ENCODE measurements at regions not wholly inside any gene's neighbourhood (a gene's known extent, or its start where the extent isn't known, plus 50 kb on each side); places are given as distances from the start of the nearest gene placed in this dataset.

- Histone ChIP-seq H3K27me3 (replicated peaks; ENCODE audit: control insufficient read depth, insufficient read depth, low read length) (peaks cover 5% of the 10 kb centered on the region), H3K9ac (ENCODE audit: low read length) (no peak overlapping the region), H3K4me1 (ENCODE audit: control insufficient read depth, insufficient read depth, low read length) (no peaks in the 10 kb centered on the region), H3K4me3 (ENCODE audit: low read length) (no peak overlapping the region), H3K36me3 (ENCODE audit: control insufficient read depth, insufficient read depth, low read length, severe bottlenecking) (no peaks in the 10 kb centered on the region), H3K9me3 (ENCODE audit: control insufficient read depth, low read length) (no peaks in the 10 kb centered on the region)
- DNase-seq (ENCODE audit: low read depth) = no peak
Observed at GRCh38 chr14:65936342-65936975, 523.9 kb downstream of the FUT8 start.

GRCh38 chr14:65937079-65937959, 524.8 kb downstream of the FUT8 start:
- no peak for DNase-seq (ENCODE audit: low read depth)
- Histone ChIP-seq H3K36me3 (ENCODE audit: control insufficient read depth, insufficient read depth, low read length, severe bottlenecking) (no peaks in the 10 kb centered on the region), H3K4me3 (ENCODE audit: low read length) (no peak overlapping the region), H3K27me3 (replicated peaks; ENCODE audit: control insufficient read depth, insufficient read depth, low read length) (peaks cover 5% of the 10 kb centered on the region), H3K9me3 (ENCODE audit: control insufficient read depth, low read length) (no peaks in the 10 kb centered on the region), H3K9ac (ENCODE audit: low read length) (no peak overlapping the region), H3K4me1 (ENCODE audit: control insufficient read depth, insufficient read depth, low read length) (no peaks in the 10 kb centered on the region)

GRCh38 chr14:65937960-65938316, 525.4 kb downstream of the FUT8 start:
- Histone ChIP-seq H3K36me3 (ENCODE audit: control insufficient read depth, insufficient read depth, low read length, severe bottlenecking) (no peaks in the 10 kb centered on the region), H3K9me3 (ENCODE audit: control insufficient read depth, low read length) (no peaks in the 10 kb centered on the region), H3K4me3 (ENCODE audit: low read length) (no peak overlapping the region), H3K4me1 (ENCODE audit: control insufficient read depth, insufficient read depth, low read length) (no peaks in the 10 kb centered on the region), H3K27me3 (replicated peaks; ENCODE audit: control insufficient read depth, insufficient read depth, low read length) (peaks cover 6% of the 10 kb centered on the region), H3K9ac (ENCODE audit: low read length) (no peak overlapping the region)
- no peak for DNase-seq (ENCODE audit: low read depth)

- no peaks in the 10 kb centered on the region for H3K9me3 ChIP-seq (ENCODE audit: control insufficient read depth, low read length)
- DNase-seq (ENCODE audit: low read depth) = no peak
- no peak overlapping the region for H3K9ac ChIP-seq (ENCODE audit: low read length)
- H3K4me3 ChIP-seq (ENCODE audit: low read length) = no peak overlapping the region
- H3K4me1 ChIP-seq (ENCODE audit: control insufficient read depth, insufficient read depth, low read length) = no peaks in the 10 kb centered on the region
- H3K27me3 ChIP-seq (replicated peaks; ENCODE audit: control insufficient read depth, insufficient read depth, low read length) = peaks cover 10% of the 10 kb centered on the region
- no peaks in the 10 kb centered on the region for H3K36me3 ChIP-seq (ENCODE audit: control insufficient read depth, insufficient read depth, low read length, severe bottlenecking)
Observed at GRCh38 chr14:65938738-65939137, 526.2 kb downstream of the FUT8 start.

- Histone ChIP-seq H3K36me3 (ENCODE audit: control insufficient read depth, insufficient read depth, low read length, severe bottlenecking) (no peaks in the 10 kb centered on the region), H3K27me3 (replicated peaks; ENCODE audit: control insufficient read depth, insufficient read depth, low read length) (peaks cover 10% of the 10 kb centered on the region), H3K9me3 (ENCODE audit: control insufficient read depth, low read length) (no peaks in the 10 kb centered on the region), H3K9ac (ENCODE audit: low read length) (no peak overlapping the region), H3K4me1 (ENCODE audit: control insufficient read depth, insufficient read depth, low read length) (no peaks in the 10 kb centered on the region), H3K4me3 (ENCODE audit: low read length) (no peak overlapping the region)
- DNase-seq (ENCODE audit: low read depth) = no peak
Observed at GRCh38 chr14:65939184-65939583, 526.7 kb downstream of the FUT8 start.

- H3K36me3 ChIP-seq (ENCODE audit: control insufficient read depth, insufficient read depth, low read length, severe bottlenecking) = no peaks in the 10 kb centered on the region
- H3K4me3 ChIP-seq (ENCODE audit: low read length) = no peak overlapping the region
- no peak overlapping the region for H3K9ac ChIP-seq (ENCODE audit: low read length)
- no peaks in the 10 kb centered on the region for H3K9me3 ChIP-seq (ENCODE audit: control insufficient read depth, low read length)
- H3K27me3 ChIP-seq (replicated peaks; ENCODE audit: control insufficient read depth, insufficient read depth, low read length) = peaks cover 10% of the 10 kb centered on the region
- DNase-seq (ENCODE audit: low read depth) = no peak
- no peaks in the 10 kb centered on the region for H3K4me1 ChIP-seq (ENCODE audit: control insufficient read depth, insufficient read depth, low read length)
Observed at GRCh38 chr14:65940056-65940735, 527.7 kb downstream of the FUT8 start.

DNA sequence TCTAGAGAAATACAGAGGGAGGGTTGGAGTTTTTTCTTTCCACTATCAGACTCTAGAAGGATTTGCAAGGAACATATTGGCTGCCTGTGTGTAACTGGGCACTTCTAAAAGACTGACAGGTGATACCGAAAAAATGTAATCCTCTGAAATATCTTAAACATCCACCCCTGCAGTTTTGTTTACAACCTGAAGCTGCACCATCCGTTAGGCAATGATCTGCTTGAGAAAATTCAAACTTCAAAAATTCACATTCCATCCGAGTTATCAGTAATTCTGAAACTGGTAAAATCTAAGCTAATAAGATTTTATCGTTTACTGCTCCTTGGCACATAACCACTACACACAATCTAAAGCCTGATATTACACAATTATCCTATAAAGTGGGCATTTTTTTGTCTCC, 528.6 kb downstream of the FUT8 start:
- Histone ChIP-seq H3K4me1 (ENCODE audit: control insufficient read depth, insufficient read depth, low read length) (no peaks in the 10 kb centered on the region), H3K9me3 (ENCODE audit: control insufficient read depth, low read length) (no peaks in the 10 kb centered on the region), H3K9ac (ENCODE audit: low read length) (no peak overlapping the region), H3K27me3 (replicated peaks; ENCODE audit: control insufficient read depth, insufficient read depth, low read length) (peaks cover 10% of the 10 kb centered on the region), H3K36me3 (ENCODE audit: control insufficient read depth, insufficient read depth, low read length, severe bottlenecking) (no peaks in the 10 kb centered on the region), H3K4me3 (ENCODE audit: low read length) (no peak overlapping the region)
- no peak for DNase-seq (ENCODE audit: low read depth)

- Histone ChIP-seq H3K4me1 (ENCODE audit: control insufficient read depth, insufficient read depth, low read length) (no peaks in the 10 kb centered on the region), H3K9ac (ENCODE audit: low read length) (no peak overlapping the region), H3K36me3 (ENCODE audit: control insufficient read depth, insufficient read depth, low read length, severe bottlenecking) (no peaks in the 10 kb centered on the region), H3K4me3 (ENCODE audit: low read length) (no peak overlapping the region), H3K27me3 (replicated peaks; ENCODE audit: control insufficient read depth, insufficient read depth, low read length) (peaks cover 16% of the 10 kb centered on the region), H3K9me3 (ENCODE audit: control insufficient read depth, low read length) (no peaks in the 10 kb centered on the region)
- DNase-seq (ENCODE audit: low read depth) = no peak
Observed at GRCh38 chr14:65943150-65943549, 530.6 kb downstream of the FUT8 start.

DNA sequence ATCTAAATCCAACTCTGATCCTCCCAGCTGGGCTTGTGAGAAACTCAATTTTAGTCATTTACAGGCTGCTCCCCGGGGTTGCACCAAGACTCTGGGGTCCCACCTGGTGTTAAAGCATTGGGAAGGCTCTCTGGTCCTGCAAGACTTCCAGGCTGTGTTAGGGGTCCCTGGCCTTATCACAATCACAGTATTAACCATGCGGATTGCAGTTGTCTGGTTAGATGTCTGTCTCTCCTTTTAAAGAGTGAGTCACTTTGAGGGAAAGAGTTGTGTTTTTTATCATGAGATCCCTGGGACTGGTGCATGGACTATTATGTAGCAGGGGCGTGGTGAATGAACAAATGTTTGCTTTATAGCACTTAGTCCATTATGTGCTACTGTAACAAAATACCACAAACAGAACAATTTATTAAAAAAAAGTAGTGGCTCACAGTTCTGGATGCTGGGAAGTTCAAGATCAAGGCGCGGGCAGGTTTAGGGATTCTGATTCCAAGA, 531.4 kb downstream of the FUT8 start:
- no peak for DNase-seq (ENCODE audit: low read depth)
- Histone ChIP-seq H3K9ac (ENCODE audit: low read length) (no peak overlapping the region), H3K36me3 (ENCODE audit: control insufficient read depth, insufficient read depth, low read length, severe bottlenecking) (no peaks in the 10 kb centered on the region), H3K4me3 (ENCODE audit: low read length) (no peak overlapping the region), H3K9me3 (ENCODE audit: control insufficient read depth, low read length) (no peaks in the 10 kb centered on the region), H3K27me3 (replicated peaks; ENCODE audit: control insufficient read depth, insufficient read depth, low read length) (peaks cover 22% of the 10 kb centered on the region), H3K4me1 (ENCODE audit: control insufficient read depth, insufficient read depth, low read length) (no peaks in the 10 kb centered on the region)

DNA sequence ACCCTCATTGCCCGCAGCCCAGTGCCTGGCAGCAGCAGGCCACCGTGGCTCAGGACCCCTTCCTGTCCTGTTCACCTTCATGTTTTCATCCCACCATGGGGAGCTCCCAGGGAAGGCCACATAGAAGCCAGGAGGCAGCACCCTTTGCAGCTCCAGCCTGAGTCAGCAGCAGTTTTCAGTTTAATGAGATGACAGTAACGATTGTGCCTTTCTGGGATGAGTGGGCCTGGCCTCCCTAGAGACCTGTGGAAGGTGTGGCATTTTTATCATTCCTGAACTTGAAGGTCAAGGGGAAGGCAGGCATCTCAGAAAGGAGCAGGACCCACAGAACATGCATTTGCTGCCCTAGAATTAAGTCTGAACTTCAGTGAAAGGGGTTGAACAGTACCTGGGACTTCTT, 532.8 kb downstream of the FUT8 start:
- Histone ChIP-seq H3K36me3 (ENCODE audit: control insufficient read depth, insufficient read depth, low read length, severe bottlenecking) (no peaks in the 10 kb centered on the region), H3K9ac (ENCODE audit: low read length) (no peak overlapping the region), H3K27me3 (replicated peaks; ENCODE audit: control insufficient read depth, insufficient read depth, low read length) (peaks cover 22% of the 10 kb centered on the region), H3K4me3 (ENCODE audit: low read length) (no peak overlapping the region), H3K4me1 (ENCODE audit: control insufficient read depth, insufficient read depth, low read length) (no peaks in the 10 kb centered on the region), H3K9me3 (ENCODE audit: control insufficient read depth, low read length) (no peaks in the 10 kb centered on the region)
- DNase-seq (ENCODE audit: low read depth) = no peak

- DNase-seq (ENCODE audit: low read depth) = no peak
- peaks cover 22% of the 10 kb centered on the region for H3K27me3 ChIP-seq (replicated peaks; ENCODE audit: control insufficient read depth, insufficient read depth, low read length)
Observed at GRCh38 chr14:65946494-65946893, 534.0 kb downstream of the FUT8 start.

More at GRCh38 chr14:65946494-65946893, 534.0 kb downstream of the FUT8 start:
- H3K9ac ChIP-seq (ENCODE audit: low read length) = no peak overlapping the region
- no peak overlapping the region for H3K4me3 ChIP-seq (ENCODE audit: low read length)
- H3K9me3 ChIP-seq (ENCODE audit: control insufficient read depth, low read length) = no peaks in the 10 kb centered on the region
- H3K36me3 ChIP-seq (ENCODE audit: control insufficient read depth, insufficient read depth, low read length, severe bottlenecking) = no peaks in the 10 kb centered on the region
- no peaks in the 10 kb centered on the region for H3K4me1 ChIP-seq (ENCODE audit: control insufficient read depth, insufficient read depth, low read length)

Measured in adipocyte (in vitro differentiated cells).